PC-9 (cell line): ENCODE measurements at regions not wholly inside any gene's neighbourhood (a gene's known extent, or its start where the extent isn't known, plus 50 kb on each side); places are given as distances from the start of the nearest gene placed in this dataset.
A peak's percentile ranks its signal among the peaks of the same experiment; 100 is the strongest.

Experiments used
- BruUV-seq: library from RNA; stranded (reverse); fragments of 400-500 nt; replicated peaks from 2 replicates; lab custom pipeline; 2021; lab: Mats Ljungman, UMichigan
- CTCF ChIA-PET: fragments of 300-600 bp; sonication (Branson Sonifier 250); formaldehyde crosslinking; loops from one replicate; lab custom pipeline; 2022; ENCODE audit warnings: antibody characterized with exemption; lab: Charles Lee
- POLR2A ChIA-PET: fragments of 300-600 bp; sonication (Branson Sonifier 250); formaldehyde crosslinking; loops from one replicate; lab custom pipeline; 2022; ENCODE audit warnings: antibody characterized with exemption; ENCODE audit not compliant: unreplicated experiment; lab: Charles Lee
- DNase-seq, 2 experiments: peaks; one replicate each; pipeline versions ENCODE4 v3.0.0 to v3.0.0-alpha.2; 2015 to 2022; ENCODE audit warnings: mixed read lengths in 1 of 2
- H2AFZ ChIP-seq: fragments of 200-600 bp; sonication (generic); 2 replicates; pipeline ENCODE4 v1.8.1; 2017; ENCODE audit warnings: antibody characterized with exemption
- H3F3A ChIP-seq: fragments of 200-600 bp; sonication (generic); 2 replicates; pipeline ENCODE4 v1.8.1; 2017; ENCODE audit warnings: antibody characterized with exemption, mild to moderate bottlenecking, low read depth; ENCODE audit not compliant: insufficient read depth
- H3K27ac ChIP-seq: fragments of 200-600 bp; sonication (generic); 2 replicates; pipeline ENCODE4 v1.6.1; 2016; ENCODE audit warnings: mixed run types
- H3K27me3 ChIP-seq: fragments of 200-600 bp; sonication (generic); 2 replicates; pipeline ENCODE4 v1.6.1; 2016; ENCODE audit warnings: low read depth, mixed run types; ENCODE audit not compliant: insufficient read depth
- H3K36me3 ChIP-seq: fragments of 200-600 bp; sonication (generic); 2 replicates; pipeline ENCODE4 v1.6.1; 2016; ENCODE audit warnings: low read depth, mixed run types
- H3K4me1 ChIP-seq: fragments of 200-600 bp; sonication (generic); replicated peaks from 2 replicates; pipeline ENCODE4 v1.6.1; 2016; ENCODE audit warnings: mixed run types; ENCODE audit not compliant: insufficient read depth
- H3K4me2 ChIP-seq: fragments of 200-600 bp; sonication (generic); 2 replicates; pipeline ENCODE4 v1.6.1; 2017; ENCODE audit warnings: mixed run types
- H3K4me3 ChIP-seq: fragments of 200-600 bp; sonication (generic); 2 replicates; pipeline ENCODE4 v1.6.1; 2016; ENCODE audit warnings: mixed run types
- H3K79me2 ChIP-seq: fragments of 200-600 bp; sonication (generic); 2 replicates; pipeline ENCODE4 v1.6.1; 2017; ENCODE audit warnings: low read depth, mixed run types
- H3K9me2 ChIP-seq: fragments of 200-600 bp; sonication (generic); 2 replicates; pipeline ENCODE4 v1.8.1; 2017; ENCODE audit warnings: mild to moderate bottlenecking; ENCODE audit not compliant: insufficient read depth
- H3K9me3 ChIP-seq: fragments of 200-600 bp; sonication (generic); 2 replicates; pipeline ENCODE4 v1.8.1; 2016; ENCODE audit warnings: low read depth; ENCODE audit not compliant: insufficient read depth
- H4K20me1 ChIP-seq: fragments of 200-600 bp; sonication (generic); 2 replicates; pipeline ENCODE4 v1.8.1; 2017; ENCODE audit not compliant: insufficient read depth
- CTCF ChIP-seq: fragments of 200-600 bp; sonication (generic); conservative IDR thresholded peaks from 2 replicates; pipeline ENCODE4 v1.6.1; 2017; ENCODE audit warnings: mixed run types, antibody characterized with exemption, mild to moderate bottlenecking, moderate library complexity
- EZH2 ChIP-seq: fragments of 200-600 bp; sonication (generic); IDR thresholded peaks from 2 replicates; pipeline ENCODE4 v1.8.0; 2017; ENCODE audit warnings: antibody characterized with exemption, low read depth
- intact Hi-C: fragments of 100-400 bp; cut with micrococcal nuclease; formaldehyde crosslinking; loops from one replicate; pipeline ENCODE4 v1.10.0; 2022; ENCODE audit not compliant: unreplicated experiment

GRCh38 chr5:18314192-18314778 lies 680.0 kb downstream of the TAF11L14 start:
- intact Hi-C loops: loop anchor here (1.0 kb wide), 1 partner anchor 1098 kb away; no protein-coding TSS in a partner anchor
- CTCF ChIA-PET: no interaction called here

GRCh38 chr5:18321262-18321942 lies 687.1 kb downstream of the TAF11L14 start:
- no peaks in the 10 kb centered on the region for H3K79me2 ChIP-seq
- no peaks in the 10 kb centered on the region for H3K9me2 ChIP-seq
- intact Hi-C loops: no loop called here
- no peaks in the 10 kb centered on the region for H3F3A ChIP-seq
- no peak overlapping the region for H2AFZ ChIP-seq
- H3K4me2 ChIP-seq: no peak overlapping the region
- no peaks in the 10 kb centered on the region for H3K27me3 ChIP-seq
- no peak overlapping the region for H3K27ac ChIP-seq
- no peak overlapping the region for H3K4me3 ChIP-seq
- BruUV-seq: no TSS peak
- DNase-seq: no peak
- POLR2A ChIA-PET: no interaction called here
- TF ChIP-seq CTCF: no peak
- TF ChIP-seq EZH2: no peak
- no peaks in the 10 kb centered on the region for H4K20me1 ChIP-seq
- no peaks in the 10 kb centered on the region for H3K9me3 ChIP-seq
- no peaks in the 10 kb centered on the region for H3K36me3 ChIP-seq
- no peaks in the 10 kb centered on the region for H3K4me1 ChIP-seq
- CTCF ChIA-PET: no interaction called here

More at GRCh38 chr5:18314192-18314778, 680.0 kb downstream of the TAF11L14 start:
- no peaks in the 10 kb centered on the region for H3K27me3 ChIP-seq
- H3K9me2 ChIP-seq: no peaks in the 10 kb centered on the region
- H3K4me2 ChIP-seq: no peak overlapping the region
- no peaks in the 10 kb centered on the region for H4K20me1 ChIP-seq
- no peaks in the 10 kb centered on the region for H3K36me3 ChIP-seq
- H3K4me3 ChIP-seq: no peak overlapping the region
- H2AFZ ChIP-seq: no peak overlapping the region
- TF ChIP-seq CTCF (peak; percentile 82), EZH2 (no peak)
- no peak overlapping the region for H3K27ac ChIP-seq
- no peak for DNase-seq
- POLR2A ChIA-PET: no interaction called here
- no peaks in the 10 kb centered on the region for H3K4me1 ChIP-seq
- H3K9me3 ChIP-seq: no peaks in the 10 kb centered on the region
- no peaks in the 10 kb centered on the region for H3K79me2 ChIP-seq
- H3F3A ChIP-seq: no peaks in the 10 kb centered on the region
- no TSS peak for BruUV-seq

GRCh38 chr5:18323891-18324290 lies 689.6 kb downstream of the TAF11L14 start:
- intact Hi-C loops: no loop called here
- Histone ChIP-seq H3K79me2 (no peaks in the 10 kb centered on the region), H3K36me3 (no peaks in the 10 kb centered on the region), H3K27ac (no peak overlapping the region), H3K4me1 (no peaks in the 10 kb centered on the region), H4K20me1 (no peaks in the 10 kb centered on the region), H3K9me2 (no peaks in the 10 kb centered on the region), H2AFZ (no peak overlapping the region), H3K4me2 (no peak overlapping the region), H3K4me3 (no peak overlapping the region), H3K9me3 (no peaks in the 10 kb centered on the region), H3K27me3 (no peaks in the 10 kb centered on the region), H3F3A (no peaks in the 10 kb centered on the region)
- BruUV-seq: no TSS peak
- DNase-seq: no peak
- no peak for TF ChIP-seq EZH2
- no peak for TF ChIP-seq CTCF
- ChIA-PET POLR2A (interaction anchor here (0.6 kb wide), 1 partner anchor 1821 kb away, joined by 4 read pairs; no protein-coding TSS in a partner anchor), CTCF (no interaction called here)
